ENCODE measurements at regions not wholly inside any gene's neighbourhood (a gene's known extent, or its start where the extent isn't known, plus 50 kb on each side); places are given as distances from the start of the nearest gene placed in this dataset.

DNA sequence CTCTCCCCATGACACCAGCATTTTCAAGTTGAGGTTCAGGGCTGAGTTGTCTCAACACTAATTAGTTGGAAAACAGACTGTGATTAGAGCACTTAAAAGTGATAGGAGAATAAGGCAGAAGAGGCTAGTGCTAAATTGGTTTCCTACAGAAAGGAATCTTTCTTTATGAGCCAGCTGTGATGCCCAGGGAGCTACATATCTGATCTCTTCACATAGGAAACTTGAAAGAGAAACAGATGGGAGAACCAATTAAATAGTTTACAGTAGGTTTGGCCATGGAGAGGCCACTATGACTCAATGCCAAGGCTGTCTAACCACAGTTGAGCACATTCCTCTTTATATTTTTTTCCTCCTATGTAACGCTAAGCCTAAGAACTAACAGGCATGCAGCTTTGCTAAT lies 418.3 kb upstream of the CYRIA start:
- CTCF ChIA-PET, result no interaction called here
- Histone ChIP-seq H3K4me3 (ENCODE audit: low read depth, low read length) (no peak overlapping the region), H3K9me3 (ENCODE audit: control insufficient read depth, insufficient read depth, low read length) (peaks cover 8% of the 10 kb centered on the region; the same call in 1 of the 2 replicates), H3K27me3 (ENCODE audit: control insufficient read depth, insufficient read depth, low read length) (no peaks in the 10 kb centered on the region), H3K27ac (ENCODE audit: low read depth, low read length) (no peak overlapping the region)
- TF ChIP-seq, protein P1, sequence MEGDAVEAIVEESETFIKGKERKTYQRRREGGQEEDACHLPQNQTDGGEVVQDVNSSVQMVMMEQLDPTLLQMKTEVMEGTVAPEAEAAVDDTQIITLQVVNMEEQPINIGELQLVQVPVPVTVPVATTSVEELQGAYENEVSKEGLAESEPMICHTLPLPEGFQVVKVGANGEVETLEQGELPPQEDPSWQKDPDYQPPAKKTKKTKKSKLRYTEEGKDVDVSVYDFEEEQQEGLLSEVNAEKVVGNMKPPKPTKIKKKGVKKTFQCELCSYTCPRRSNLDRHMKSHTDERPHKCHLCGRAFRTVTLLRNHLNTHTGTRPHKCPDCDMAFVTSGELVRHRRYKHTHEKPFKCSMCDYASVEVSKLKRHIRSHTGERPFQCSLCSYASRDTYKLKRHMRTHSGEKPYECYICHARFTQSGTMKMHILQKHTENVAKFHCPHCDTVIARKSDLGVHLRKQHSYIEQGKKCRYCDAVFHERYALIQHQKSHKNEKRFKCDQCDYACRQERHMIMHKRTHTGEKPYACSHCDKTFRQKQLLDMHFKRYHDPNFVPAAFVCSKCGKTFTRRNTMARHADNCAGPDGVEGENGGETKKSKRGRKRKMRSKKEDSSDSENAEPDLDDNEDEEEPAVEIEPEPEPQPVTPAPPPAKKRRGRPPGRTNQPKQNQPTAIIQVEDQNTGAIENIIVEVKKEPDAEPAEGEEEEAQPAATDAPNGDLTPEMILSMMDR (IDR thresholded peaks at IDR 0.05; ENCODE audit: low read depth, low read length), result no peak
- DNase-seq (ENCODE audit: low read depth, low spot score), result peak; percentile 2
- POLR2A ChIA-PET, result no interaction called here

DNA sequence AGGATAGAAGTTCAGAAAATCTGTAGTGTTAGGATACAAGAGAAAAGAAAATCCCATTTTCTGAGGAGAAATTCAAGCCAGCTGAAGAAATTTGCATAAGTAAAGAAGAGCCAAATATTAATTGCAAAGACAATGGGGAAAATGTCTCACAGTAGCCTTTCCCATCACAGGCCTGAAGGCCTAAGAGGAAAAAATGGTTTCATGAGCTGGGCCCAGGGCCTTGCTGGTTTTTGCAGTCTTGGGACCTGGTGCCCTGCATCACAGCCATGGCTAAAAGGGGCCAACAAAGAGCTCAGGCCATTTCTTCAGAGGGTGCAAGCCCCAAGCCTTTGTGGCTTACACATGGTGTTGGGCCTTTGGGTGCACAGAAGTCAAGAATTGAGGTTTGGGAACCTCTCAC lies 413.6 kb upstream of the CYRIA start:
- DNase-seq (ENCODE audit: low read depth, low spot score), result no peak
- CTCF ChIA-PET, result no interaction called here
- H3K27me3 ChIP-seq (ENCODE audit: control insufficient read depth, insufficient read depth, low read length), result no peaks in the 10 kb centered on the region
- TF ChIP-seq, protein P1 (IDR thresholded peaks at IDR 0.05; ENCODE audit: low read depth, low read length), result no peak
- POLR2A ChIA-PET, result no interaction called here
- H3K4me3 ChIP-seq (ENCODE audit: low read depth, low read length), result no peak overlapping the region
- H3K27ac ChIP-seq (ENCODE audit: low read depth, low read length), result no peak overlapping the region
- H3K9me3 ChIP-seq (ENCODE audit: control insufficient read depth, insufficient read depth, low read length), result peaks cover 8% of the 10 kb centered on the region; the same call in 1 of the 2 replicates

DNA sequence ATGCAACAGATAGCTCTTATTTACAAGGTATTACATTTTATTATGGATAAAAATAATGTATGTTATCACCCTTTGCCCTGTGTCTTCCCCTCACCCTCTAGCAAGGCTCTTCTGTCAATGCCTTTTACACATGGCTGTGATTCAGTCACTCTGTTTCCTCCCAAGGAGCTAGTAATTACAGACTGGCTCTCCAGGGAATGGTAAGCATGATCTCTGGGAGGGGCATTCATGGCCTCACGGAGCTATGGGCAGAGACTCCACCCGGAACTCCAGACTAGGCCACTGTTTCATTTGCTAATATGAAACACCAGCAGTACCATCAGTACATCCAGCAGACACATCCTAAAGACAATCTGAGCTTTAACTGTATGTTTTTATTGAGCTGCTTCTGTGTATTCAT lies 410.9 kb upstream of the CYRIA start:
- Histone ChIP-seq H3K27ac (ENCODE audit: low read depth, low read length) (no peak overlapping the region), H3K4me3 (ENCODE audit: low read depth, low read length) (no peak overlapping the region), H3K9me3 (ENCODE audit: control insufficient read depth, insufficient read depth, low read length) (peaks cover 8% of the 10 kb centered on the region; the same call in 1 of the 2 replicates), H3K27me3 (ENCODE audit: control insufficient read depth, insufficient read depth, low read length) (no peaks in the 10 kb centered on the region)
- ChIA-PET POLR2A (no interaction called here), CTCF (interaction anchor here (0.6 kb wide), 2 partner anchors 11 to 169 kb away, joined by 3 to 8 read pairs; no protein-coding TSS in a partner anchor)
- TF ChIP-seq, protein P1 (IDR thresholded peaks at IDR 0.05; ENCODE audit: low read depth, low read length), result no peak
- DNase-seq (ENCODE audit: low read depth, low spot score), result no peak

GRCh38 chr2:17070711-17071110 lies 405.1 kb upstream of the CYRIA start:
- POLR2A ChIA-PET, result no interaction called here
- no peaks in the 10 kb centered on the region for H3K9me3 ChIP-seq (ENCODE audit: control insufficient read depth, insufficient read depth, low read length)
- H3K4me3 ChIP-seq (ENCODE audit: low read depth, low read length), result no peak overlapping the region
- DNase-seq (ENCODE audit: low read depth, low spot score), result no peak
- TF ChIP-seq, protein P1 (IDR thresholded peaks at IDR 0.05; ENCODE audit: low read depth, low read length), result no peak
- H3K27me3 ChIP-seq (ENCODE audit: control insufficient read depth, insufficient read depth, low read length), result no peaks in the 10 kb centered on the region
- H3K27ac ChIP-seq (ENCODE audit: low read depth, low read length), result no peak overlapping the region
- CTCF ChIA-PET, result no interaction called here

DNA sequence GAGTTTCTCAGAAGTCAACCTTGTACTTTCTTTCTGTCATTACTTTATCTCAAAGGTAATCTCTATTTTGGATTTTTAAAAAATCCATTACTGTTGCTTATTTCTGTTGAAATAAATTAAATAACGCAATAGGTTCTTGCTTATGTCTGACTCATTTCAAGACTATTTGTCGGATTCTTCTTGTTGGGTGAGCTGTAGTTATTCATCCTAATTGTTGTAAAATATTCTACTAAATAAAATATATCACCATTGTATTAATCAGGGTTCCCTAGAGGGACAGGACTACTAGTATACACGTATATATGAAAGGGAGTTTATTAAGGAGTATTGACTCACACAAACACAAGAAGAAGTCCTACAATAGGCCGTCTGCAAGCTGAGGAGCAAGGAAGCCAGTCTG lies 403.9 kb upstream of the CYRIA start:
- CTCF ChIA-PET, result no interaction called here
- DNase-seq (ENCODE audit: low read depth, low spot score), result no peak

More for the DNA sequence above, 403.9 kb upstream of the CYRIA start:
- POLR2A ChIA-PET, result no interaction called here
- no peak overlapping the region for H3K27ac ChIP-seq (ENCODE audit: low read depth, low read length)
- TF ChIP-seq, protein P1 (IDR thresholded peaks at IDR 0.05; ENCODE audit: low read depth, low read length), result no peak
- H3K4me3 ChIP-seq (ENCODE audit: low read depth, low read length), result no peak overlapping the region
- H3K27me3 ChIP-seq (ENCODE audit: control insufficient read depth, insufficient read depth, low read length), result no peaks in the 10 kb centered on the region
- no peaks in the 10 kb centered on the region for H3K9me3 ChIP-seq (ENCODE audit: control insufficient read depth, insufficient read depth, low read length)

All from AG04450 (cell line).